ENCODE measurements at regions not wholly inside any gene's neighbourhood (a gene's known extent, or its start where the extent isn't known, plus 50 kb on each side); places are given as distances from the start of the nearest gene placed in this dataset.

DNA sequence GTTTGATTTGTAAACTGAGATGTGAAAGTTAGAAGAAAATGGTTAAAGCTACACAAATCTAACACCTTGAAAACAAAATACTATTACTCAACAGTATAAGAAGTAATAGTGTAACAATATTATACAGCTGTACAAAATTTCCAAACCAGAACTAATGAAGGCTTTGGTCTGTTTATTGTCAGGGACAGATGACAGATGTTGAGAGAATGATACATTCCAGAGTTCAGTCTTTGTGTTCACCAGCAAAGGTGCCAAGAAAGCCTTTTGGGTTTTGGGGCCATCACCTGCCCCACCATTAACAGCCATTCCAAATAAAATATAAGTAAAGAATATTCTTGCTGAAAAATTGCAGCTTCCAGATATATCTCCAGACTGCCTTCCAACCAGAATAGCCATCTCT is 439.3 kb downstream of the PCDH20 start:
- DNase-seq: peak in 1 of 2 experiments; percentile 34
- H3K4me3 ChIP-seq: no peak overlapping the region

DNA sequence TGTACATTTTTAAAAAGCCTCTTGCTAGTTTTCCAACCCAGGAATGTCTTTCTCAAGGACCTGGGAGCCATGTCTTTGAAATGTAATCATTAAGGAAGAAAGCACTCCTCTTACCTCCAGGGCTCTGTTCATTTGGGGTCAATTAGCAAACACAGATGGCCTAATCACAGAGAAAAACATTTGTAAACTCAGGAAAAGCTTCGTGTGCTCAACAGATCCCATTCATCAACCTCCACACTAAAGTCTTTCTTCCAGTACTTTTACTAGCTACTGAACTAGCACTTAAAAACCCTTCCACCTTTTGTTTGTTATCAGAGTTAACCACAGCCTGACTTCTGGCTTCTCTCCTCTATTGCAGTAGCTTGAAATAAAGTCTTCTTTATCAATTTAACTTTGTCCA is 441.4 kb downstream of the PCDH20 start:
- Histone ChIP-seq H3K4me1 (peaks cover 9% of the 10 kb centered on the region; the same call in 1 of the 2 replicates), H3K9me3 (replicated peaks) (no peaks in the 10 kb centered on the region), H3K27me3 (no peaks in the 10 kb centered on the region), H3K27ac (no peak overlapping the region), H3K36me3 (no peaks in the 10 kb centered on the region), H3K4me3 (no peak overlapping the region)
- DNase-seq: no peak

More for the DNA sequence above, 439.3 kb downstream of the PCDH20 start:
- Histone ChIP-seq H3K9me3 (replicated peaks) (no peaks in the 10 kb centered on the region), H3K36me3 (no peaks in the 10 kb centered on the region), H3K27ac (peak overlapping the region; percentile 13), H3K4me1 (peaks cover 9% of the 10 kb centered on the region; the same call in 1 of the 2 replicates), H3K27me3 (no peaks in the 10 kb centered on the region)

DNA sequence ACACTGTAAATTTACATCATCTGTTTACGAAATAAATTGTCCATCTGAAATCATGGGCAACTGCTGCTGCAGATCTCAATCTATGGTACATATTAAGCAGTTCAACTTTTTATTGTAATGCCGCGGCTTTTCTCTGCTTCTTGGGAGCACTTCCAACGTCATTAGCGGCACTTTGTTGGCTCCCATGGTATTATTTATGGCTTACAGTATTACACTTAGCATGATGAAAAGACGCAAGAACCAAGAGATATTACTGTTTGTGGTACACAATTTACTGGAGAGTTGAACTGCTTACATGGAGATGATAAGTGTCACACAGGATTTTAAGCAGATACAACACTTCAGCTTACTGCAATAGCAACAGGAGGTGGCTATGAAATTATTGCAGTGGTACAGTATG is 442.1 kb downstream of the PCDH20 start:
- Histone ChIP-seq H3K4me3 (no peak overlapping the region), H3K4me1 (peaks cover 9% of the 10 kb centered on the region; the same call in 1 of the 2 replicates), H3K27ac (no peak overlapping the region), H3K9me3 (replicated peaks) (no peaks in the 10 kb centered on the region), H3K36me3 (no peaks in the 10 kb centered on the region), H3K27me3 (no peaks in the 10 kb centered on the region)
- DNase-seq: no peak

DNA sequence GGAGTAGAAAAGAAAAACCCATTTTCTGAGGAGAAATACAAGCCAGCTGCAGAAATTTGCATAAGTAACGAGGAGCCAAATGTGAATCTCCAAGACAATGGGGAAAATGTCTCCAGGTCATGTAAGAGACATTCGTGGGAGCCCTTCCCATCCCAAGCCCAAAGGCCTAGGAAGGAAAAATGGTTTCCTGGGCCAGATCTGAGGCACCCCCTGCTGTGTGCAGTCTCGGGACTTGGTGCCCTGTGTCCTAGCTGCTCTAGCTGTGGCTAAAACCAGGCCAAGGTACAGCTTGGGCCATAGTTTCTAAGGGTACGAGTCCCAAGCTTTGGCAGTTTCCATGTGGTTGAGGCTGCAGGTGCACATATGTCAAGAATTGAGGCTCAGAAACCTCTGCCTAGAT is 444.9 kb downstream of the PCDH20 start:
- 0 out of 2 replicates have a peak, but pooled peaks cover under 1% of the 10 kb centered on the region for H3K4me1 ChIP-seq
- no peaks in the 10 kb centered on the region for H3K36me3 ChIP-seq
- DNase-seq: no peak
- no peaks in the 10 kb centered on the region for H3K27me3 ChIP-seq
- H3K9me3 ChIP-seq (replicated peaks): no peaks in the 10 kb centered on the region
- no peak overlapping the region for H3K4me3 ChIP-seq
- H3K27ac ChIP-seq: no peak overlapping the region

DNA sequence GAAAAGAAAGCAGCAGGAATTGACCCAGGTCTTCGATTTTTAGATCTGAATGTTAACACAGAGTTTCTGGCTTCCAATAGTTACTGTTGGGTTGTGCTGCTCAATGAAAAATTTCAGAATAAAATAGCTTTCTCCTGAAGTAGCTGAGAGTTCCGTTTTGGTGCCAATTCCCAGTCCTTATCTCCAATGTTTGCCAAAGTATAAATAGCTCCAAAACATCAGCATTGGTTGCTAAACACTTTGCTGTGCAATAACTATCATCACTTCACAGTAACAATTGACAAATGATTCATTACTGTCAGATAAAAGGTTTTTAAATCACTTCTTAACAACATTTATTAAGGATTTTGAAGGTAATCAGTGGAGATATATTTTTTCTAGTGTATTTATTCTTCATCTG is 446.0 kb downstream of the PCDH20 start:
- Histone ChIP-seq H3K27me3 (no peaks in the 10 kb centered on the region), H3K4me1 (no peaks in the 10 kb centered on the region)

DNA sequence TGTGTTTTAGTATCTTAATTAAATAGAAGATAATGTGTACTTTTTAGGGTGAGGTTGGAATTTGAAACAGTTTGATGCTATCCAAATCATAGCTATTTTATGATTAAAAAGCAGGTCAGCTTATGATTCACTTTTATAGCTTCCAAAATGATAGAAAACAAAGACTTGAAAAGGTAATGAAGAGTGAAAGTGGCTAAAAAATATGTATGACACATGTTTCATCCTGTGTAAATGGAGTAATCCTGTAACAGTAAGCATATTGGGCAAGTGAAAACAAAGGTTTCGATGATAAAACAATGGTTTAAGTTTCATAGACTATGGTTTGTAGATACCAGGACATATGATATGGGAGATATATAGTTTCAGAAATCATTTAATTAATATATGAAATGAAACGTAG is 456.2 kb downstream of the PCDH20 start:
- no peak for DNase-seq
- no peaks in the 10 kb centered on the region for H3K4me1 ChIP-seq
- no peaks in the 10 kb centered on the region for H3K9me3 ChIP-seq (replicated peaks)
- H3K27ac ChIP-seq: no peak overlapping the region
- H3K36me3 ChIP-seq: no peaks in the 10 kb centered on the region
- H3K27me3 ChIP-seq: no peaks in the 10 kb centered on the region
- H3K4me3 ChIP-seq: no peak overlapping the region

More for the DNA sequence above, 446.0 kb downstream of the PCDH20 start:
- Histone ChIP-seq H3K9me3 (replicated peaks) (no peaks in the 10 kb centered on the region), H3K36me3 (no peaks in the 10 kb centered on the region), H3K27ac (no peak overlapping the region), H3K4me3 (no peak overlapping the region)
- no peak for DNase-seq

DNA sequence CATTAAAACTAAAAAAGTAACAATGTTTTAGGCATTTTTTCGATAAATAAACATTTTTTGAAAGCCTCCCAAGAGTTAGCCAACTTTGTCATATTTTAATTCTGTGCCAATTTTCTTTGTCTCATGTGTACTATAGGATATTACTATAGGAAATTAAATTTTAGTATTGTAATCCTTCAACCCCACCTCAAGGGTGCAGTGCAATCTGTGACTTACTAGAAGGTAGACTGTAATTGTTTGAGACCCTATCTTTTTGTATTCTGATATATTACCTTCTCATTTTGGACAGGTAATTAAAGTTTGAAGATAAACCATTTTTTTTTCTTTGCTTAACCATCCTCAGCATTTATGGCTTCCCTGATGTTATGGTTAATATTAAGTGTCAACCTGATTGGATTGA is 457.8 kb downstream of the PCDH20 start:
- Histone ChIP-seq H3K4me3 (no peak overlapping the region), H3K4me1 (no peaks in the 10 kb centered on the region), H3K9me3 (replicated peaks) (no peaks in the 10 kb centered on the region), H3K36me3 (no peaks in the 10 kb centered on the region), H3K27ac (no peak overlapping the region), H3K27me3 (no peaks in the 10 kb centered on the region)
- no peak for DNase-seq

DNA sequence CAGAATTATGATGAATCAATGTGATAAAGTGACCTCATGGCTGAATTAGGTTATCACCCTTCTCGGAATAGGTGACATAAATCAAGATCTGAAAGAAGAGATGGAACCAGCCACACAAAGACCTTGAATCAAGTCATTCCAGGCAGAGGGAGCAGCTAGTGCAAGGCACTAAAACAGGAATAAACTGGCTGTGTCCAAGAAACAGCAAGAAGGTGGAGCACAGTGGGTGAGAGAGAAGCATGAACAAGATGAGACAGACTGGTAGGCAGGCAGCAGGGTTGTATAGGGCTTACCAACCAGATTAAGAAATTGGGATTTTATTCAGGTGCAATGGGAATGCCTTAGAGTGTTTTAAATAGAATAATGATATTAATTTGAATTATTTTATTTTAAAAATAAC is 470.3 kb downstream of the PCDH20 start:
- no peaks in the 10 kb centered on the region for H3K4me1 ChIP-seq
- no peaks in the 10 kb centered on the region for H3K9me3 ChIP-seq (replicated peaks)
- no peak overlapping the region for H3K4me3 ChIP-seq
- no peak overlapping the region for H3K27ac ChIP-seq
- H3K27me3 ChIP-seq: no peaks in the 10 kb centered on the region
- H3K36me3 ChIP-seq: no peaks in the 10 kb centered on the region
- DNase-seq: no peak

DNA sequence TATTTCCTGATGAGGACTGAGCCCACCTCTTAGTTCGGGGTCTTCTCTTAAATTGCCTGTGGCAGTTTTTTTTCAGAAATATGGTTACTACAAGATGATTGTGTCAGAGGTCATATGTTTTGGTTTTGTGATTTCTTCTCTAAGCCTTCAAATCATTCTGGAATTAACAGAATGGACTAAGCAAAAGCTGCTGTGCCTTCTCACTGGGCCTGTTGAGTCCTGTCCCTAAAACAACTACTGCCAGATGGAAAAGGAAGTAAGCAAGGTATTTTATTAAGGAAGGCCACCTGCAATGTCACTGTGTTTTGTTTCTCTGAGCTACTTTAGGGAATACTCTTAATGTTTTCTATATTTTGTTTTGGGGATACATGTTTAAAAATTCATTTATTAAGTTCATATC is 470.8 kb downstream of the PCDH20 start:
- H3K4me3 ChIP-seq: no peak overlapping the region
- H3K36me3 ChIP-seq: no peaks in the 10 kb centered on the region
- H3K27me3 ChIP-seq: no peaks in the 10 kb centered on the region
- no peaks in the 10 kb centered on the region for H3K4me1 ChIP-seq
- DNase-seq: no peak
- H3K9me3 ChIP-seq (replicated peaks): no peaks in the 10 kb centered on the region
- no peak overlapping the region for H3K27ac ChIP-seq

DNA sequence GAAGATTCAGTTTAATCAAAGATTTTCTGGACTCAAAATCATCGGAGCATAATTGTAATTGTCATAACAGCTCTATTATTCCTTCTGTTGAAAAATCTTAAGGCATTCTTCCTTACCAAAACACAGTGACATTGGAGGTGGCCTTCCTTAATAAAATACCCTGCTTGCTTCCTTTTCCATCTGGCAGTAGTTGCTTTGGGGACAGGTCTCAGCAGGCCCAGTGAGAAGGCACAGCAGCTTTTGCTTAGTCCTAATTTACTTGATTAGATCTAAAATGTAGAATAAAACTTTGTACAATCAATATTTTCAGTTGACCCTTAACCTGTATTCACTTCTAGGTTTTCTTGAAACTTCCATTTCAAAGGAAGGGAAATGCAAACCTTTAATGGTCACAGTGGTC is 471.6 kb downstream of the PCDH20 start:
- Histone ChIP-seq H3K4me3 (no peak overlapping the region), H3K4me1 (no peaks in the 10 kb centered on the region), H3K27ac (no peak overlapping the region), H3K36me3 (no peaks in the 10 kb centered on the region), H3K9me3 (replicated peaks) (no peaks in the 10 kb centered on the region), H3K27me3 (no peaks in the 10 kb centered on the region)
- no peak for DNase-seq

DNA sequence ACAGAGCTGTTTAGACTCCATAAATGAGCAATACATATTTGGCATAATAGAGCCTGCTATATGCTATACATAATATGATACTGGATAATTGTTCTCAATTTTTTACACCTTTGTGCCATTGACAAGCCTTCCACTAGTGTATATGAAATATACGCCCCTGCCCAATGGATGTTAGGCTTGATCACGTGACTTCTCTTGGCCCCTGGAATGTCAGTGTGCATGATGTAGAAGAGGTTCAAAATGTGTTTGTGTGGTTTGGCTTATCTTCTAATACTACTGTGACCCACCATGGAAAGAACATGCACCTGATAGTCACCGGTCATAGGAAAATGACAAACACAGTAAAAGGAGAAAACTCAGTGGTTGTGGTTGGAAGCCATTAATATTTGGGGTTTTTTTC is 479.4 kb downstream of the PCDH20 start:
- Histone ChIP-seq H3K36me3 (no peaks in the 10 kb centered on the region), H3K4me1 (no peaks in the 10 kb centered on the region), H3K9me3 (replicated peaks) (no peaks in the 10 kb centered on the region), H3K27me3 (no peaks in the 10 kb centered on the region), H3K4me3 (no peak overlapping the region), H3K27ac (no peak overlapping the region)
- no peak for DNase-seq

DNA sequence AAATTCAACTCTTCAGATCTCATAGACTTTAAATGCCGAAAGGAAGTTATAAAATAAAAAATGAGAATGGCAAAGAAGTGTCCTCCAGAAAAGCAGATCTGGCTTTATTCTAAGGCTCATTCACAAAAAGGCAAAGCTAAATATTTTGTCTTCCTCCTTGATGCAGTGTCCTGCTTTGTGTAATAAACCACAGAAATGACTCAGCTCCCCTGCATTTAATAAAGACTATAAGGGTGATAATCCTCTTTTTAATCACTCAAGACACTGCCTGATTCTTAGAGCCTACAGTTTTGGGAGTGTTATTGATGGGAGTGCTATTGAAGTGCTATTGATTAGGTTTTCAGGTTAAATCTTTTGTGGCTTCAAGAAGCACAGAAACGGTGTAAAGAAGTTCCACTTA is 482.0 kb downstream of the PCDH20 start:
- Histone ChIP-seq H3K4me1 (no peaks in the 10 kb centered on the region), H3K27me3 (no peaks in the 10 kb centered on the region), H3K36me3 (no peaks in the 10 kb centered on the region), H3K9me3 (replicated peaks) (no peaks in the 10 kb centered on the region), H3K4me3 (no peak overlapping the region), H3K27ac (no peak overlapping the region)
- no peak for DNase-seq

DNA sequence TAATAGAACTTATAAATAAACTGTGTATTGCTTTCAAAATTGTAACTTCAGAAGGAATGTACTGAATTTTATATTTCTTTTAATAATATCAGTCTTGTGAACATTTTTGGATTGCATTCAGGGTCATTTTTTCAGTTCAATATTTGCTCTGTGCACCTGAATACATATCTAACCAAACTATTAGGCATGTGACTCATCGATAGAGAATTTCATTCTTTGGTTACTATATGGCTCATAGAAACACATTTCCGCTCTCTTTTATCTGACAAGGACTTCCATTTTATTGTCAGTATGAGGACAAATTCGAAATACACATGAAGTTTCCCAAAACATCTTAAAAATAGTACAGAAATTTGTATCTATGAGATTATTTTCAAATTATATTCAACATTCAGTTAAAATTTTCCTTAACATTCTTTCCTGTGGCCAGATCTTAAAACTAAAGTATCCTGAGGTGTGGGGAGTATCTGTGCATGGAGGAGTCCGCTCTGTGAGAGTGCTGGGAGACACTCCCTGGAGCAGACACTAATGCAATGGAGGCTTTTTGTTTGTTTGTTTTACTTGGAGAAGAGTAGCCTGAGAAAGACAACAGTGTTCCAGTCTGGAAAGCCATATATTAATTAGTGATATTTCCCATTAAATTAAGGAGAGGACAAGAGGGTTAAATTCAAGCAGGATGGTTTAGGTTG is 483.6 kb downstream of the PCDH20 start:
- H3K36me3 ChIP-seq: no peaks in the 10 kb centered on the region
- H3K4me3 ChIP-seq: no peak overlapping the region
- H3K27ac ChIP-seq: no peak overlapping the region
- no peaks in the 10 kb centered on the region for H3K9me3 ChIP-seq (replicated peaks)
- DNase-seq: no peak
- H3K4me1 ChIP-seq: no peaks in the 10 kb centered on the region
- no peaks in the 10 kb centered on the region for H3K27me3 ChIP-seq

DNA sequence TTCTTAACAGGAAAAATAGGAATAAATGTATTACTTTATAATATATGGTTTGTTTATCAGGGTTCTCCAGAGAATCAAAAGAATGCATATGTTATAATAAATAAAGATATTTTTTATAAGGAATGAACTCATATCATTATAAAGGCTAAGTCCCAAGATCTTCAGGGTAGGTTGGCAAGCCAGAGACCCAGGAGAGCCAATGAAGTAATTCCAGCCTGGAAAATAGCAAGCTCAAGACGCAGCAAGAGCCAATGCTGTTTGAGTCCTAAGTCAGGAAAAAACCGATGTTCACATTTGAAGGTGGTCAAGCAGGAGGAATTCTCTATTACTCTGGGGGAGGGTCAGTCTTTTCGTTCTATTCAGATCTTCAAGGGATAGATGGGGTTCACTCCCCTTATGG is 490.0 kb downstream of the PCDH20 start:
- no peaks in the 10 kb centered on the region for H3K36me3 ChIP-seq
- DNase-seq: no peak

DNA sequence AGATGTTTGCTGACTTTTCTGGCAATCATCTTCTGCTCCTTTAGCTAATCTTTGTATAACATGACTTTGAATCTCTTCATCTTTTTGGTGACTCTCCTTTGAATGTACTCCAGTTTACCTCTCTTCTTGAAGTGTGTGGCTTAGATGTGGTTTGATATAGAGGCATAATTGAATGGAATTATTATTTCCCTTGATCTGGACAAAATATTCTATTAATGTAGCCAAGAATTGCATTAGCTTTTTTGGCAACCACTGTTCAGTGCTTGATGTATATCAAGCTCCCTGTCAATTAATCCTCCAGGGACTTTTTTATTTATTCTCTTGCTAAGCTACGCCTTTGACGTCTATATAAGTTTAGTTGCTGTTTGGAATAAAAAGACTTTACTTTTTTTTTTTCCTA is 490.8 kb downstream of the PCDH20 start:
- H3K27me3 ChIP-seq: no peaks in the 10 kb centered on the region
- H3K36me3 ChIP-seq: no peaks in the 10 kb centered on the region
- H3K9me3 ChIP-seq (replicated peaks): no peaks in the 10 kb centered on the region
- no peak overlapping the region for H3K4me3 ChIP-seq
- no peak overlapping the region for H3K27ac ChIP-seq
- no peak for DNase-seq
- H3K4me1 ChIP-seq: peaks cover 12% of the 10 kb centered on the region

More for the DNA sequence above, 490.0 kb downstream of the PCDH20 start:
- Histone ChIP-seq H3K27me3 (no peaks in the 10 kb centered on the region), H3K9me3 (replicated peaks) (no peaks in the 10 kb centered on the region), H3K27ac (no peak overlapping the region), H3K4me1 (peaks cover 12% of the 10 kb centered on the region), H3K4me3 (no peak overlapping the region)

DNA sequence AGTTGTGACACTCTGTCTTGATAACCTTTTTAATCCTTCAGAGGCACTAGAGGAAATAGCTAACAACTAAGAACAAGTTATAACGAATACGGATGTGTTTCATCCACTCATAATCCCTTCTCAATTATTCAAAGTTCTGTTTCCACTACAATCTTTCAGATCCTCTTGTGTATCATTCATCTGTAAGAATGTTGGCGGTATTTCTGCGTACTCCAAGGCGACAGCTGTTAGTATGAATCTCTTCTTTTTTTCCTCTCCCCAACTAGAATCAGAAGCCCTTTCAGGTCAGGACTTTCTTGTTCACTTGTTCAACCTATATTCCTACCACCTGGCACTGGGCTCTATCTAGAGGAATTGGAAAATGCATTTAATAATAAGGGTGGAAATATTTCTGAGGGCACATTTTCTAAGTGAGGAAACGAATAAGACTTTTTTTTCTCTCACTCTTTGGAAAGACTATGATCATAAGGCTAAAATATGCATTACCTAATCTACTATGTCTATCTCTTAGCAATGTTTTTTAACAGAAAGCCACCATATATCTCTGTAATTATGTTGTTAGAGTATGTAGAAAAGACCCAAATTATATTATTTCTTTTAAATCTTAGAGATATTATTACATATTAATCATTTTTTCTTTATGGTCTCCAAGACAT is 492.9 kb downstream of the PCDH20 start:
- H3K9me3 ChIP-seq (replicated peaks): no peaks in the 10 kb centered on the region
- DNase-seq: peak in 1 of 2 experiments; percentile 13

More for the DNA sequence above, 492.9 kb downstream of the PCDH20 start:
- Histone ChIP-seq H3K27ac (no peak overlapping the region), H3K4me1 (peaks cover 12% of the 10 kb centered on the region), H3K36me3 (no peaks in the 10 kb centered on the region), H3K27me3 (no peaks in the 10 kb centered on the region), H3K4me3 (no peak overlapping the region)
